ENCODE measurements at regions not wholly inside any gene's neighbourhood (a gene's known extent, or its start where the extent isn't known, plus 50 kb on each side); places are given as distances from the start of the nearest gene placed in this dataset.
"Not testable (repeated sequence)": the region's sequence is repeated elsewhere in the genome, so short reads cannot be mapped to it uniquely, and the experiment has no call there.

GRCh38 chr5:3185488-3185887 is 410.1 kb upstream of the IRX1 start:
- DNase-seq = no peak

DNA sequence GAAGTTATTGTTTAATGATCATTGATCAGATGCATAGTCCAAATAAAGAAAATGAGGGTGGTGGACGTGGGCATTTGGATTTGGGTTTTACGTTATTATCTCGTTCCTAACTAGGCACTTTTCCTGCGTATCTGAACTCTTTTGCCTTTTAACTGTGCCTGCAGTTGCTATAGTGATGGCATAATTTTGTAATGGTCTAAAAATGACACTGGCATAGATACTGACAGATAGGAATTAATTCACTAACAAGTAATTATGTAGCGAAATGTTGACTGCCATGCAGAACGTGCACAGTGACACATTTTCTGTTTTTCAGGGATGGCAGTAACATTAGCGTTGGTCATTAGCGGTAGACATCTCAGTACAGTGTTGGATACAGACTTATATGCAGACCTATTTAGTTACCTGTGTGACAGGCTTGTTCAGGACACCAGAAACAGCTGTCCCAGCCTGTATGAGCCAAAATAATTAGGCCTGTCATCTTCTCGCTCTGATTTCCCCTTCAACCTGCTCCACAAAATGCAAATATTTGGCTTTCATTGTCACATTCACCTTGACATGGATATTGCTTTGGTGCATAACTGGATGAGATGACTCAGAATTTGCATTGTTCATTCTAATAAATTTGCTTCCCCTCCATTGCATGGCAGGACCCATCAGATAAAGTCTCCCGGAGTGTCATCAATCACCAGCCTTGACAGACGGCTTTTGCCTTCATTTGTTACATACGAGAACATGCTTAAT is 413.3 kb upstream of the IRX1 start:
- DNase-seq = no peak

DNA sequence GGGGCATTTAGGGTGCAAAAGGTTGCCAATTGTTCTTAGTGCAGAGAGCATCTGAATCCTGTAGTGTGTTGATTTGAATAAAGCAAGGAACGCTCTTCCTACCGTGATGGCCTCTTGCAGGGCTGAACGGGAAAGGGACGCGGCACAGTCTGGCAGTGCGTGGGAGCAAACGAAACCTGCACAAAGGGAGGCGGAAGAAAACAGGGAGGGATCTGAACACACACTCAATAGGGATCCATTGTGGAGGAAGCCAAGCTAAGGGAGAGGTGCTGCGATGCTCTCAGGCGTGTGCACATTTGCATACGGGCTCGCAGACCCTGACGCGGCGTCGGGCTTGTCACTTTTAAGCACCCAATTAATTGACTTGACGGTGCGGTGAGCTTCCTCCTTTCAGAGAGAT is 414.0 kb upstream of the IRX1 start:
- no peak for DNase-seq

DNA sequence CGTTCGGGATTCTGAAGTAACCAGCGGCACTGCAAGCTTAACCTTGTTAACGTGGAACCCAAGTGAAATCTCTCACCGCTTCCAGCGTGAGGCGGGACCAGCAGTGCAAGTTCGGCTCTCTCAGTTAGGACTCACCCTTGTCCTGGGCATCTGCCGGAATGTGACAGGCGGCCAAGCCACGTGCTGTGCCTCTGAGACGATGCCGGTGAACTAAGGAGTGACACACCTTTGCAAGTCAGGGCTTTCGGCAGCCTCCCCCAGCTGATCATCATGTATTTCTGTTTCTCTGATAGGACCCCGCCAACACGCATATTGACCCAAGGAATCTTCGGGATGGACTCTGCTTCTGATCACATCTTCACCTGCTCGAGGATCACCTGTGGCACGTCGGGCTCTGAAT is 415.0 kb upstream of the IRX1 start:
- DNase-seq = no peak

DNA sequence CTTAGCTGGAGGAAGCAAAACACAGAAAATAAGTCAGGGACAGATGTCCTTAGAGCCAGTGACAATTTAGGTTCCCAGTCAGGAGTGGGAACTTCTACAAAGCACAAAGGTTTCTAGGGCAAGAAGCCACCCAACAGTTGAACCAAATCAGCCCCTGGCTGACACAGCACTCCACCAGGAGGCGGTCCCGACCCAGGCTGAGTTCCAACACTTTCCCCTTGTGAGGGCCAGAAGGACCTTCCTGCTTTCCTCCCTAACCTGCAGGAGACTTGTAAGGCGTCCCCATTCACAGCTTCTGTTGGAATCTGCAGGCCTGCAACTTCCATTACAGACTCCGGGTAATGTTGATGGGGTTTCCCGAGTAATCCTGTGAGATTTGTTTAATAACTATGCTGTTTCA is 416.4 kb upstream of the IRX1 start:
- no peak for DNase-seq

DNA sequence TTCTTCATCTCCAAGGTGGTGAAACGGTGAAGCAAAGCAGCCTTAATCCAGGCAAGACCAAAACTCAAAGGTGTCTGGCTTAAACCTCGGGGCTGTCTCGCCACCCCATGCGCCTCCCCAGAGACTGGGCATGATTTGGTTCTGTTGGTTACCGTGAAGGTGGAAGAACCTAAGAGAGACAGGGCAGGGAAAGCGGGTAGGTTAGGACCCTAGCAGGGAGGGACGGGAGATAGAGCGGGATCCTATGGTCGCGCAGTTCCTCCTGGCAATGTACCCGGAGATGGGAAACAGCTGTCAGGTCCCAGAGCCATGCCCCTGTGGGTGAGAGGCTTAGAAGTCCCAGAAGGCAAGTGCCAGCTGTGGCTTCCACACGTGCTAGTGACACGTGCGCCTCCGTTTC is 418.3 kb upstream of the IRX1 start:
- DNase-seq = no peak

GRCh38 chr5:3175416-3175815 is 420.2 kb upstream of the IRX1 start:
- DNase-seq = no peak

GRCh38 chr5:3167473-3167872 is 416.0 kb upstream of the IRX2 start:
- no peak for DNase-seq

DNA sequence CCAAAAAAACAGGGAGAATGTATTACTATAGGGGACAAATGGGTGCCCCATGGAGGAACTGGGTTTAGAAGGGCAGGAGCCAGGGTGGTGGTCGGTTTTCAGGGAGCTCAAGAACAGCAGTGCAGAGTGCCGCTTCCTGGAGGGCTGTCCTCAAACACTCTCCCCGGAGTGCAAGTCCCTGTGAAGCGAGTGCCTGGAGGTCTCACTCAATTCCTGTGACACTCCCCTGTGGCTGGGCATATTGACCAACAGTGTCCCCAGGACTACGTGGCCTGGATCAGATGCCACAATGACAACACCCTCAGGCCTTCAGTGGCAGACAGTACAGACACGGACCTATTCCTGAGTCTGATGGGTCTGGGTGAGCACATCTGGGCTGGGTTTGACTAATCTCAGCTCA is 412.1 kb upstream of the IRX2 start:
- no peak for DNase-seq

GRCh38 chr5:3161672-3162071 is 410.2 kb upstream of the IRX2 start:
- no peak for DNase-seq

GRCh38 chr5:3157214-3157613 is 405.7 kb upstream of the IRX2 start:
- no peak for DNase-seq

- DNase-seq = no peak
Measured at GRCh38 chr5:3155717-3156116, 404.2 kb upstream of the IRX2 start.

DNA sequence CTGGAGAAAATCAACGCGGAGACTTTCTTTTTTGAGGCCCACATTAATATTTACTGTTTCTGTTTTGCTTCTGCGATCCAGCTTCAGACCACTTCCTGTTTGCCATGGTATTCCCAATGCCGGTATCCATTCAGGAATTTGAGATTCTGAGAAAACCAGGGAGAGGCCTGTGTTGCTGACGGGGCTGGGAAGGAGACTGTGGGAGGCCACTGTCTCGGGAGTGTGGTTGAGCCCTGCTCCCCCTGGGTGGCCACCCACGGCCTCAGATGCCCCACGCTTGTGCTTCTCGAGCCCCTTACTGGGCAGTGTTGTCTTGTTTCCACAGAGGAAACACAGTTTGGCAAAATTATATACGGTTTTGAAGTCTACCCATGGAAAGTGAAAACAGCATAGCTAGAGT is 403.6 kb upstream of the IRX2 start:
- DNase-seq = no peak

DNA sequence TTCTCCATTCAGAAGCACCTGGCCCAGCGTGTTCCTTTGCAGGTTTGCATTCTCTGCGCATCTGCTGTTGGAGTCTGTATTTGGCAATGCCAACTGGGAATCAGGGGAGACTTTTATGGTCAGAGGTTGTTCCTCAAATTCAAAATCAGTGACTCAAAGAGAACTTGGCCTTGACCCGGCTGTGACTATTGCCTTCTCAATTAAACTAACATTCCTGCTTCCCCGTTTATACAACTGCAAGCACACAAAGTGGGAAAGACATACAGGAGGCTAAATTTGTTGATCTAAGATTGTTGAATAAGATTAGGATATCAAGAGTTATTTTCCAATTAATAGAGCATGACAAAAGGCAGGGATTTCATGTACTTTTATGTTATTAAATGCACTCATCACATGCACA is 402.4 kb upstream of the IRX2 start:
- no peak for DNase-seq

DNA sequence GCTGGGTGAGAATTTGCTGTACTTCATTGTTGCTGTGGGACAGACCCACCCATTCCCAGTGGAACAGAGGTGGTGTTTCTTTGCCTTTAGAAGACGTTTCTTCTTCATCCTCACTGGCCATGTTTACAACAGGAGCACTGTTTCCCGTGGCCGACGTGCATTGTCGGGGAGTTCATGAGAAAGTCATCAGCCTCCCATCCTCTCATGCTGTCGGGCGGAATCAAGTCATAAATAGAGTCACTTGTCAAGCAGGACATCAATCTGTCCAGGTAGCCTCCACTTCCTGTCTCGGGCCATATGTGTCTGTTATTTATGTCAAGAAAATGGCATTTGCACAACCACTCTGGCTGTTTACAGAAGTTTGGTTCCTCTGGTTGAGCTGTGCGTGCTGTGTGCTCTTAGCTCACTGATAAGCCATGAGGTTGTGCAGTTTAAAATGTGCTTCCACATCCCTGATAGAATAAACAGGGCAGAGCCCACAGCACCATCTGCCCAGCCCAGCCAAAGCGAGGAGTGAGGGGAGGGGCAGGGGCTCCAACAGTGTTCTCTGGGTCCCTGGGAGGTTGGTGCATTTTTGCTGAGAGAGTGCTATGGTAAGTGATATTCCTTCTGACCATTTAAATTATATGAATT is 401.9 kb upstream of the IRX2 start:
- DNase-seq = no peak

DNA sequence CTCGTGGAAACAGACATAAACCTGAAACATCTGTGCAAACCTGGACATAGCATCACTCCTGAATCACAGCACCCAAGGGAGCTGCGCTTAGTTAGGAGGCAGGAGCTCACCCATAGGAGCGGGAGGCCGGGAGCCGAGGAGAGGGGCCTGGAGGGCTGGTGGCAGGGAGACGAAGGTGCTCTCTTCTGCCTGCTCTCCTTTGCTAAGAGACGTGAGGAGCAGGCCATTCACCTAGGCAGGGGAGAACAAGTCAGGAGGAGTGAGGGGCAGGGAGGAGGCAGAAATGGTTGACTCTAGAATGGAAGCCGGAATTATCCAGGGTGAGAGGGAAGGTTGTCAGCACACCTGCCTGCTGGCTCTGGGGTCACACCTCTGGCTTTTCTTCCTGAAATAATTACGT is 398.4 kb upstream of the IRX2 start:
- DNase-seq = no peak

GRCh38 chr5:3147405-3147804 is 395.9 kb upstream of the IRX2 start:
- DNase-seq = not testable (repeated sequence)

- DNase-seq = no peak
Measured at GRCh38 chr5:3145641-3146040, 394.2 kb upstream of the IRX2 start.

DNA sequence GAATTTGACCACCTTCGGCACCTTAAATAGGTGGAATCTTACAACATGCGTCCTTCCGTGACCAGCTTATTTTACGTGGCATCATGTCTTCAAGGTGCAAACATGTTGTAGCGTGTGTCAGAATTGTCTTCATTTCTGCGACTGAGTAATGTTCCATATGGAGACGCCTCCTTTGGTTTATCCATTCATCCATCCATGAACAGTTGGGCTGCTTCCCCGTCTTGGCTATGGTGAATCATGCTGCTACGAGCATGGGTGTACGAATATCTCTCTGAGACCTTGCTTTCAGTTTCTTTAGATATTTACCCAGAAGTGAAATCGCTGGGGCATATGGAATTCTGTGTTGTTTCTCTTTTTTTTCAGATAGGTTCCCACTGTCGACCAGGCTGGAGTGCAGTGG is 391.9 kb upstream of the IRX2 start:
- DNase-seq = no peak

GRCh38 chr5:3142261-3143027 is 391.0 kb upstream of the IRX2 start:
- no peak for DNase-seq

DNA sequence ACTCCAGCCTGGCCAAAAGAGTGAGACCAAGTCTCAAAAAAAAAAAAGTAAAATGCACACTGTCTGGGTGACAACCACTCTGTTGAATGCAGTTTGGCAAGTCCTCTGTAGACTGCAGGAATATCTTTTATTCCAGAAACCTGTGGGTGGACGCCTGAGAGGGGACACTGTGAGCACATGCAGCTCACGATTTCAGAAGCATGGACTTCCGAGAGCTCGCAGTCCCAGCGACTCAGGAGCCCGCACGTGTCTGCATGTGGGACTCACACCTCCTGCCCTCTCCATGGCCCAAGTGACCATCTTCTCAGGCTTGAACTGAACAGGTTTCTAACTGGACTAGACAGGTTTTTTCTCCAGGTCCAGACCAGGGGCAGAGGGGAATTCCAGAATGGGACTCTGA is 388.6 kb upstream of the IRX2 start:
- DNase-seq = no peak

DNA sequence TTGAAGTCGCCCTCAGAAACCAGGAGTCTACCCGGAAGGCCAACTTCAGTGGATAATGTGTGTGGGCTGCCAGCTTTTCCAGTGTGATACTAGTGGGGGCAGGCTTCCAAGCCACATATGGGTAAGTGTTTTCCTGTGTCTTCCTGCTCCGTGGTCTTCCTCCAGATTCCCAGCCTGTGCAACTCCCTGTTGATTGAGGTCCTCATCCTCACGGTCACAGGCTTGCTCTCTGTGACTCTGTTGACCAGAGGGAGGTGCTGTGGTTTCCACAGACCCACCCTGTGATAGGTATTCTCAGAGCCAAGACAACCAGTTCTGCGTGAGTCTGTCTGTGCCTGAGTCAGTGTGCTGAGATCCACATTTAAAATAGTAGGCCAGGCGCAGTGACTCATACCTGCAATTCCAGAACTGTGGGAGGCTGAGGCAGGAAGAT is 388.0 kb upstream of the IRX2 start:
- no peak for DNase-seq

- DNase-seq = no peak
Measured at GRCh38 chr5:3131161-3131560, 379.7 kb upstream of the IRX2 start.

DNA sequence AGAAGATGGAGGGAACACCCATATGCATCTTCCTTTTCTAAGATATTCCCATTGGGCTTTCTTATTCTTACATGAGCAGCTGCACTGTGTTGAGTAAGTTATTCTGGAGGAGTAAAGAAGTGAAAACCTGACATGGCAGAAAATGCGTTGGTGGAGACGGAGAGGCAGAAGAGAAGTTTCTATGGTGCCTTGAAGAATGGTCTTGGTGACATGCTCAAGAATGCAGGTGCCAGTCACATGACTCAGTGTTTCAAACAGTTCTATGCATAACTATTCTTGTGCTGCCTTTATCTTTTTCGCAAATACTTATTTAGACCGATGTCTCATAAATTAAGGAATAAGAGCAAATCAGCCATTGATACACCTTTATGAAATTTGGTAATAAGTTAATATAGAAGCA is 377.8 kb upstream of the IRX2 start:
- no peak for DNase-seq

Data from NCI-H1105 (cell line).